Hepatocyte (in vitro differentiated cells): ENCODE measurements at regions not wholly inside any gene's neighbourhood (a gene's known extent, or its start where the extent isn't known, plus 50 kb on each side); places are given as distances from the start of the nearest gene placed in this dataset.

Experiments used
- DNase-seq: peaks from one replicate; pipeline ENCODE4 v3.0.0-alpha.2; 2016; ENCODE audit warnings: low spot score
- H2AFZ ChIP-seq: fragments of 200-600 bp; sonication (generic); 2 replicates; pipeline ENCODE4 v1.6.0; 2016; ENCODE audit warnings: antibody characterized with exemption, mild to moderate bottlenecking
- H3K27ac ChIP-seq: fragments of 200-600 bp; sonication (generic); 2 replicates; pipeline ENCODE4 v1.5.1; 2016; ENCODE audit warnings: mild to moderate bottlenecking
- H3K27me3 ChIP-seq: fragments of 200-600 bp; sonication (generic); 2 replicates; pipeline ENCODE4 v1.6.1; 2016
- H3K36me3 ChIP-seq: fragments of 200-600 bp; sonication (generic); replicated peaks from 2 replicates; pipeline ENCODE4 v1.5.1; 2016; ENCODE audit warnings: low read depth; ENCODE audit not compliant: insufficient read depth
- H3K4me1 ChIP-seq: fragments of 200-600 bp; sonication (generic); 2 replicates; pipeline ENCODE4 v1.5.1; 2016; ENCODE audit warnings: mild to moderate bottlenecking, moderate library complexity; ENCODE audit not compliant: insufficient read depth
- H3K4me2 ChIP-seq: fragments of 200-600 bp; sonication (generic); 2 replicates; pipeline ENCODE4 v1.6.0; 2016
- H3K4me3 ChIP-seq: fragments of 200-600 bp; sonication (generic); 2 replicates; pipeline ENCODE4 v1.5.1; 2016; ENCODE audit warnings: mild to moderate bottlenecking
- H3K79me2 ChIP-seq: fragments of 200-600 bp; sonication (generic); 2 replicates; pipeline ENCODE4 v1.6.0; 2017; ENCODE audit warnings: mild to moderate bottlenecking
- H3K9me2 ChIP-seq: fragments of 200-600 bp; sonication (generic); replicated peaks from 2 replicates; pipeline ENCODE4 v1.6.0; 2017; ENCODE audit warnings: mild to moderate bottlenecking; ENCODE audit not compliant: insufficient read depth
- H3K9me3 ChIP-seq: fragments of 200-600 bp; sonication (generic); 2 replicates; pipeline ENCODE4 v1.5.1; 2016; ENCODE audit warnings: low read depth, mild to moderate bottlenecking
- H4K20me1 ChIP-seq: fragments of 200-600 bp; sonication (generic); 2 replicates; pipeline ENCODE4 v1.6.0; 2016; ENCODE audit warnings: mild to moderate bottlenecking; ENCODE audit not compliant: insufficient read depth, poor library complexity, severe bottlenecking
- EZH2 ChIP-seq: fragments of 200-600 bp; sonication (generic); IDR thresholded peaks from 2 replicates; pipeline ENCODE4 v1.6.1; 2016; ENCODE audit warnings: antibody characterized with exemption, mild to moderate bottlenecking, borderline replicate concordance
- EZH2phosphoT487 ChIP-seq: fragments of 200-600 bp; sonication (generic); IDR thresholded peaks from one replicate; pipeline ENCODE4 v1.6.1; 2018; ENCODE audit warnings: antibody characterized with exemption, mild to moderate bottlenecking, low read depth, moderate library complexity; ENCODE audit not compliant: unreplicated experiment, severe bottlenecking
- WGBS: methylation state at CpG from one replicate; pipeline ENCODE4 v1.1.6; 2016; ENCODE audit warnings: low lambda C conversion rate; ENCODE audit errors: missing lambda C conversion rate; 5-methylcytosine and 5-hydroxymethylcytosine counted together
- TF ChIP-seq, protein P1 (sequence below): fragments of 200-600 bp; sonication (generic); IDR thresholded peaks from 2 replicates; pipeline ENCODE4 v1.5.1; 2016; ENCODE audit warnings: antibody characterized with exemption, mild to moderate bottlenecking; ENCODE audit not compliant: poor library complexity

DNA sequence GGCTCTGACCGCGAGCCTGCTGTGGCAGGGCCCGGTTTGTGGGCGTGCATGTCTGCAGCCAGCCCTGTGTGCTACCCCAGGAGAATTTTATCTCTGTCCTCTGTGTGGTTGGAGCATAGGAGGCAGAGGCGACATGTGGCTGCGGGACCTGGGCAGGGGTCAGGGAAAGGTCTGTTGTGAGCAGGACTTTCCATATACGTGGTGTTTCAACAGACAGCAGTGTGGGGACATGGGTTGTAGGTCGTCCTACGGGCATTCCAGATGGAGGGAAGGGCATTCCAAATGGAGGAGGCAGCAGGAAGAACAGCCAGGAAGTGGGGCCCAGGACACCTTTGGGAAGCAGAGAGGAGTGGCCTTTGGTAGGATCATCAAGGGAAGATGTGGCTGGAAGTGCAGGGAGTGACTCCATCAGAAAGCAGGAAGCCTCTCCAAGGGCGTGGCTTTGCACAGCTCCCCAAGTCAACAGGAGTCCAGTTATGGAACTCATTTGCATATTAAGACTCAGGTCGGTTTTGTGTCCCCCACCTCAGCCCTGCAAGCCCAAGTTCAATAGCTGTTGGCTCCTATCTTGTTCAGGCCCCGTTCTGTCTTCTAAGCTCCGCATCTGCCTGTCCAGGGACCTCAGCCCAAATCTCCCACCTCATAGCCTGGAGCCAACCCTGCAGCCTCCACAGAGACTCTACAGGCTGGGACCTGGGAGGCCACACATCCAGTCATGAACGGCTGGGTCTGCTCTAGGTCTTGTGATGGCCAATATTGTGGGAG is 309.1 kb downstream of the MATN1 start:
- Histone ChIP-seq H3K27ac (no peak overlapping the region), H3K4me2 (no peak overlapping the region), H3K79me2 (no peaks in the 10 kb centered on the region), H3K4me3 (no peak overlapping the region), H3K9me3 (no peaks in the 10 kb centered on the region), H4K20me1 (no peaks in the 10 kb centered on the region), H2AFZ (no peak overlapping the region), H3K36me3 (no peaks in the 10 kb centered on the region), H3K9me2 (no peaks in the 10 kb centered on the region), H3K4me1 (no peaks in the 10 kb centered on the region), H3K27me3 (no peaks in the 10 kb centered on the region)
- DNase-seq = no peak
- TF ChIP-seq, protein P1, sequence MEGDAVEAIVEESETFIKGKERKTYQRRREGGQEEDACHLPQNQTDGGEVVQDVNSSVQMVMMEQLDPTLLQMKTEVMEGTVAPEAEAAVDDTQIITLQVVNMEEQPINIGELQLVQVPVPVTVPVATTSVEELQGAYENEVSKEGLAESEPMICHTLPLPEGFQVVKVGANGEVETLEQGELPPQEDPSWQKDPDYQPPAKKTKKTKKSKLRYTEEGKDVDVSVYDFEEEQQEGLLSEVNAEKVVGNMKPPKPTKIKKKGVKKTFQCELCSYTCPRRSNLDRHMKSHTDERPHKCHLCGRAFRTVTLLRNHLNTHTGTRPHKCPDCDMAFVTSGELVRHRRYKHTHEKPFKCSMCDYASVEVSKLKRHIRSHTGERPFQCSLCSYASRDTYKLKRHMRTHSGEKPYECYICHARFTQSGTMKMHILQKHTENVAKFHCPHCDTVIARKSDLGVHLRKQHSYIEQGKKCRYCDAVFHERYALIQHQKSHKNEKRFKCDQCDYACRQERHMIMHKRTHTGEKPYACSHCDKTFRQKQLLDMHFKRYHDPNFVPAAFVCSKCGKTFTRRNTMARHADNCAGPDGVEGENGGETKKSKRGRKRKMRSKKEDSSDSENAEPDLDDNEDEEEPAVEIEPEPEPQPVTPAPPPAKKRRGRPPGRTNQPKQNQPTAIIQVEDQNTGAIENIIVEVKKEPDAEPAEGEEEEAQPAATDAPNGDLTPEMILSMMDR = no peak
- TF ChIP-seq EZH2phosphoT487 (no peak), EZH2 (no peak)
- 78% methylated on average over 14 of the region's 14 CpGs for WGBS

DNA sequence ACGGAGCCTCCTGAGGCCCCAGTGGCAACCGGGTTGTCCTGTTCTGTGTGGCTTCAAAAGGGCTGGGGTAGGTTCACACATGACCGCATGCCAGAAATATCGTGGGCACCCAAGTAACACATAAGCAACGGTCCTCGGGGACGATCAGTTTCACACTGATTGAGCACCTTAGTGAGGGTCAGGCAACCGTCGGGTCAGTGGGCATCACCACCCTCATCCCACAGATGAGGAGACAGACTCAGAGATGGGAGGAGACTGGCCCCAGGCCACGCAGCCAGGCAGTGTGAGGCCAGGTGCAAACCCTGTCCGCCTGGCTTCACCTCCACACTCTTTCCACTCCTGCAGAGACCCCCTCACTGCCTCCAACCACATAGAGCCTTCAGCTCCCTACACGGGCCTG is 309.8 kb downstream of the MATN1 start:
- H2AFZ ChIP-seq = no peak overlapping the region
- no peaks in the 10 kb centered on the region for H3K36me3 ChIP-seq
- H4K20me1 ChIP-seq = no peaks in the 10 kb centered on the region
- no peak for DNase-seq
- no peak overlapping the region for H3K4me3 ChIP-seq
- H3K79me2 ChIP-seq = no peaks in the 10 kb centered on the region
- H3K27ac ChIP-seq = no peak overlapping the region
- 91% methylated on average over 12 of the region's 12 CpGs for WGBS
- H3K4me1 ChIP-seq = no peaks in the 10 kb centered on the region
- H3K9me3 ChIP-seq = no peaks in the 10 kb centered on the region
- TF ChIP-seq EZH2phosphoT487 = no peak
- no peak for TF ChIP-seq EZH2
- TF ChIP-seq, protein P1 = no peak
- H3K27me3 ChIP-seq = no peaks in the 10 kb centered on the region
- H3K4me2 ChIP-seq = no peak overlapping the region
- no peaks in the 10 kb centered on the region for H3K9me2 ChIP-seq

DNA sequence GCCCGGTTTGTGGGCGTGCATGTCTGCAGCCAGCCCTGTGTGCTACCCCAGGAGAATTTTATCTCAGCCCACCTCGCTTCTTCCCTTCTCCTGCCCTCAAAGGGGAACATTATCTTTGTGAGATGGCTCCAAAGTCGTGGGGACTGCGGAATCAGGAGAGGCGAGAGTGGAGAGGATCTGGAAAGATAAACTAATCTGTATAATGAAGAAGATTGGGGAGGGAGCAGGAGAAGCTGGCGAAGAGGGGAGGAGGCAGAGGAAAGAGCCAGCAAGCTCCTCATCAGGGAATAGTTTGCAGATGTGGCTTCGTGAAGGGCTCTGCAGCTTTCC is 310.3 kb downstream of the MATN1 start:
- H2AFZ ChIP-seq = no peak overlapping the region
- no peaks in the 10 kb centered on the region for H3K27me3 ChIP-seq

DNA sequence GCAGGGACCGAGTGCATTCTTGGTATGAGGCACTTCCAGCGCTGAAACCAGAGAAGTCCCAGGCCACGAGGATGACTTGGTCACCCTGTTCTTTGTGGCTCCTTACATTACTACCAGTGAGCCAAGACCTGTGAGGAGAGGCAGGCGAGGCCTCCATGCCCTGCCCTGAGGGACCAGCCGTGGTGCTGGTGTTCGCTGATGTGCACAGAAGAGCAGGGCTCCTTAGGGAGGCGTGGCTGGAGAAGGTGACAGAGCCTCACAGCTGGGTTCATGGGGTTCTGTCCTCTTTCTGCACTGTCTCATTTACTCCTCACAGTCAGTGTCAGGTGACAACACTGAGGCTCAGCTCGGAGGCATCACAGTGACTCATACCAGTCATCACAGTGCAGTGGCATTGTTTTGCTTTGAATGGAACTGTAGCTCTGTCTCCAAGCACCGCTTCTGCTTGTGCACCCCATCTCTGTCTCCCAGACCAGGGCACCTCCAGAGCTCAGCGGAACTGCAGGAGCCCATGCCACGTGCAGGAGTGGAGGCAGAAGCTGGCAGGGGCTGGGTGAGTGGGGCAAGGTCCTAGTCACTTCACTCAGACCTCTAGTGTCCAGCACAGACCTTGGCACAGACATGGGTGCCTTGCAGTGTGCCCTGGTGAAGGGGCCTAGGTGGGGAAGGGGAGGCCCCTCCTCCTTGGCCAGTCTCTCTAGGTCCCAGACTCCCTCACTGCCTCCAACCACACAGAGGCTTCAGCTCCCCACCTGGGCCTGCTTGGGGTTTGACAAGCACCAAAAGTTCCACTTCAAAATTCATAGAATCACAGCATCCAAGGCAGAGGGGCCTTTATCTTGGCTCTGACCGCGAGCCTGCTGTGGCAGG is 310.9 kb downstream of the MATN1 start:
- no peaks in the 10 kb centered on the region for H3K79me2 ChIP-seq
- no peak overlapping the region for H3K4me2 ChIP-seq
- no peaks in the 10 kb centered on the region for H3K9me2 ChIP-seq
- peak; percentile 49 for DNase-seq
- TF ChIP-seq, protein P1 = no peak
- TF ChIP-seq EZH2 (no peak), EZH2phosphoT487 (no peak)
- no peaks in the 10 kb centered on the region for H4K20me1 ChIP-seq
- H3K27me3 ChIP-seq = peaks cover under 1% of the 10 kb centered on the region
- no peaks in the 10 kb centered on the region for H3K9me3 ChIP-seq
- H3K36me3 ChIP-seq = no peaks in the 10 kb centered on the region
- no peak overlapping the region for H3K4me3 ChIP-seq
- H3K4me1 ChIP-seq = no peaks in the 10 kb centered on the region
- WGBS = 69% methylated on average over 13 of the region's 13 CpGs
- H2AFZ ChIP-seq = no peak overlapping the region
- no peak overlapping the region for H3K27ac ChIP-seq

More for the DNA sequence above, 310.3 kb downstream of the MATN1 start:
- no peak overlapping the region for H3K4me2 ChIP-seq
- DNase-seq = no peak
- no peak overlapping the region for H3K27ac ChIP-seq
- no peaks in the 10 kb centered on the region for H4K20me1 ChIP-seq
- H3K9me2 ChIP-seq = no peaks in the 10 kb centered on the region
- no peak overlapping the region for H3K4me3 ChIP-seq
- 50% methylated on average over 8 of the region's 8 CpGs for WGBS
- TF ChIP-seq EZH2phosphoT487 (no peak), EZH2 (no peak)
- H3K79me2 ChIP-seq = no peaks in the 10 kb centered on the region
- H3K4me1 ChIP-seq = no peaks in the 10 kb centered on the region
- no peaks in the 10 kb centered on the region for H3K36me3 ChIP-seq
- no peaks in the 10 kb centered on the region for H3K9me3 ChIP-seq
